ENCODE measurements at regions not wholly inside any gene's neighbourhood (a gene's known extent, or its start where the extent isn't known, plus 50 kb on each side); places are given as distances from the start of the nearest gene placed in this dataset.
"Not testable (repeated sequence)": the region's sequence is repeated elsewhere in the genome, so short reads cannot be mapped to it uniquely, and the experiment has no call there.

DNA sequence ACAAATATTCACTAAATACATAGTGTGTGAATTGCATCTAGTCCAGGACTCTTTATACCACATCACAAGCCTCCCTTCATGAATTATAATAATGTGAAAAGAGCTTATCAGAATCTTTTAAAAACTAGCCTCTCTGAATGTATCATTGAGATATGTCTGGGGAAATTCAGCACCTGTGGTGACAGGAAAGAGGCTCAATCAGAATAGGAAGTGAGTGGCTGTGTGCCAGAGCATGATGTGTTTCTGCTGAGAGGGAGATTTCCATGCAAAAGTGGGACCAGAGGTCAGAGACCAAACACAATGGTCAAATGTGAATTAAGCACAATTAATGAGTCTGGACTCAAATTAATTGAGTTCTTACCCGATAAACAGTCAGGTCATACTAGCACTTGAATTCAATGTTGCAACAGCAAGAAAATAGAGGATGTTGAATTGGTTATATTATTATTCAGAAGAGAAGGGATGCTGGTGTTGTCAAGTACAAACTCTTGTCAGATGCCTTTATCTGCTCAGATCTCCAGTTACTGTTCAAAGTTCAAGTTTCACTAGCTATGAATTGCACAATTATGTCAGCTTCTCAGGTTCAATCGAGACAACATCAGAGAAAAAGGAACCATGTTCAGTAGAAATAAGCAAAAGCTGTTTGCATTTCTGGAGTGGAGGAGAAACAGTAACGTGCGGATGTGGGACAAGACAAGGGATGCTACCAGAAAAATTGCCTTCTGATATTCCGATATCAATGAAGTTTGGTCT, 226.2 kb downstream of the ZNF326 start:
- Mint-ChIP-seq H3K4me3 (no peak overlapping the region), H3K4me1 (ENCODE audit: low read depth) (no peaks in the 10 kb centered on the region), H3K27me3 (ENCODE audit: low read depth) (no peaks in the 10 kb centered on the region), H3K27ac (no peak overlapping the region), H3K9me3 (ENCODE audit: insufficient read depth) (no peaks in the 10 kb centered on the region), H3K36me3 (ENCODE audit: low read depth) (no peaks in the 10 kb centered on the region)
- POLR2A ChIA-PET = no interaction called here
- DNase-seq (no peak), ATAC-seq (no peak)
- CTCF ChIA-PET = no interaction called here

GRCh38 chr1:90220496-90220895, 225.6 kb downstream of the ZNF326 start:
- DNase-seq (no peak), ATAC-seq (no peak)
- Mint-ChIP-seq H3K27me3 (ENCODE audit: low read depth) (no peaks in the 10 kb centered on the region), H3K4me1 (ENCODE audit: low read depth) (no peaks in the 10 kb centered on the region), H3K27ac (no peak overlapping the region), H3K4me3 (no peak overlapping the region), H3K36me3 (ENCODE audit: low read depth) (no peaks in the 10 kb centered on the region), H3K9me3 (ENCODE audit: insufficient read depth) (no peaks in the 10 kb centered on the region)
- POLR2A ChIA-PET = no interaction called here
- CTCF ChIA-PET = no interaction called here

DNA sequence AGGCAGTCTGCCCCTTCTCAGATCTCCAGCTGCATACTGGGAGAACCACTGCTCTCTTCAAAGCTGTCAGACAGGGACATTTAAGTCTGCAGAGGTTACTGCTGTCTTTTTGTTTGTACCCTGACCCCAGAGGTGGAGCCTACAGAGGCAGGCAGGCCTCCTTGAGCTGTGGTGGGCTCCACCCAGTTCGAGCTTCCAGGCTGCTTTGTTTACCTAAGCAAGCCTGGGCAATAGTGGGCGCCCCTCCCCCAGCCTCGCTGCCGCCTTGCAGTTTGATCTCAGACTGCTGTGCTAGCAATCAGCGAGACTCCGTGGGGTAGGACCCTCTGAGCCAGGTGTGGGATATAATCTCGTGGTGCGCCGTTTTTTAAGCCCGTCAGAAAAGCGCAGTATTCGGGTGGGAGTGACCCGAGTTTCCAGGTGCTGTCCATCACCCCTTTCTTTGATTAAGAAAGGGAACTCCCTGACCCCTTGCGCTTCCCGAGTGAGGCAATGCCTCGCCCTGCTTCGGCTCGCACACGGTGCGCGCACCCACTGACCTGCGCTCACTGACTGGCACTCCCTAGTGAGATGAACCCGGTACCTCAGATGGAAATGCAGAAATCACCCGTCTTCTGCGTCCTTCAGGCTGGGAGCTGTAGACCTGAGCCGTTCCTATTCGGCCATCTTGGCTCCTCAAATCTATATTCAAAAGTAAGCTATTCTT, 224.4 kb downstream of the ZNF326 start:
- H3K27ac Mint-ChIP-seq; ATAC-seq; H3K4me1 Mint-ChIP-seq (ENCODE audit: low read depth); H3K9me3 Mint-ChIP-seq (ENCODE audit: insufficient read depth); DNase-seq; H3K27me3 Mint-ChIP-seq (ENCODE audit: low read depth); H3K36me3 Mint-ChIP-seq (ENCODE audit: low read depth); CTCF ChIA-PET; H3K4me3 Mint-ChIP-seq; POLR2A ChIA-PET: not testable (repeated sequence)

- no peak overlapping the region for H3K4me3 Mint-ChIP-seq
- H3K27me3 Mint-ChIP-seq (ENCODE audit: low read depth) = no peaks in the 10 kb centered on the region
- ATAC-seq = no peak
- H3K9me3 Mint-ChIP-seq (ENCODE audit: insufficient read depth) = no peaks in the 10 kb centered on the region
- no peaks in the 10 kb centered on the region for H3K36me3 Mint-ChIP-seq (ENCODE audit: low read depth)
- H3K4me1 Mint-ChIP-seq (ENCODE audit: low read depth) = no peaks in the 10 kb centered on the region
- no peak overlapping the region for H3K27ac Mint-ChIP-seq
- DNase-seq = no peak
- ChIA-PET CTCF (no interaction called here), POLR2A (interaction anchor here (0.7 kb wide), 1 partner anchor 350 kb away, joined by 3 read pairs; no protein-coding TSS in a partner anchor)
Measured at GRCh38 chr1:90210633-90211491, 216.0 kb downstream of the ZNF326 start.

GRCh38 chr1:90208949-90209348, 214.0 kb downstream of the ZNF326 start:
- H3K27me3 Mint-ChIP-seq (ENCODE audit: low read depth) = no peaks in the 10 kb centered on the region
- H3K36me3 Mint-ChIP-seq (ENCODE audit: low read depth) = no peaks in the 10 kb centered on the region
- no peaks in the 10 kb centered on the region for H3K9me3 Mint-ChIP-seq (ENCODE audit: insufficient read depth)
- POLR2A ChIA-PET = no interaction called here
- ATAC-seq (no peak), DNase-seq (no peak)
- H3K4me3 Mint-ChIP-seq = no peak overlapping the region
- CTCF ChIA-PET = no interaction called here
- H3K27ac Mint-ChIP-seq = no peak overlapping the region
- no peaks in the 10 kb centered on the region for H3K4me1 Mint-ChIP-seq (ENCODE audit: low read depth)

DNA sequence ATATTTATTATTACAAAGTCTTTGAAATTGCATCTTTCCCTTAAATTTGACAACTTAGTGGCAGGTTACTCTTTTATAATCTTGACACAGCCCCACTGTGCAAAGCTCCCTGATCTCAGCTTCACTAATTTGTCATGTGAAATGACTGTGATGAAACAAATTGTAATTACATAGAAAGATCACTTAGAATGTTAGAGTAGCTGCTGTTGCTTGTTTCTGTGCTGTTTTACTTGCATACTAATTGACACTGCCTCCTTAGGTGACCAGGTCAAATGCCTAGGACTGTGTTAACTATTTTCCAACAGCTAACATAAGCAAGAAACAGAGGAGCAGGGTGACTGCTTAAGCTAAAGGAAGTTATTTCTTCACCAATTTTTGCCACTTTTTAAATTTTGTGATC, 211.3 kb downstream of the ZNF326 start:
- DNase-seq (no peak), ATAC-seq (no peak)
- no peaks in the 10 kb centered on the region for H3K4me1 Mint-ChIP-seq (ENCODE audit: low read depth)
- no peak overlapping the region for H3K4me3 Mint-ChIP-seq
- ChIA-PET POLR2A (no interaction called here), CTCF (no interaction called here)
- H3K9me3 Mint-ChIP-seq (ENCODE audit: insufficient read depth) = no peaks in the 10 kb centered on the region
- no peaks in the 10 kb centered on the region for H3K27me3 Mint-ChIP-seq (ENCODE audit: low read depth)
- no peak overlapping the region for H3K27ac Mint-ChIP-seq
- no peaks in the 10 kb centered on the region for H3K36me3 Mint-ChIP-seq (ENCODE audit: low read depth)

- Mint-ChIP-seq H3K4me1 (ENCODE audit: low read depth) (no peaks in the 10 kb centered on the region), H3K27ac (no peak overlapping the region), H3K27me3 (ENCODE audit: low read depth) (peaks cover 1% of the 10 kb centered on the region), H3K36me3 (ENCODE audit: low read depth) (no peaks in the 10 kb centered on the region), H3K9me3 (ENCODE audit: insufficient read depth) (no peaks in the 10 kb centered on the region), H3K4me3 (no peak overlapping the region)
- DNase-seq (no peak), ATAC-seq (no peak)
- ChIA-PET POLR2A (no interaction called here), CTCF (no interaction called here)
Measured at GRCh38 chr1:90204780-90205179, 209.9 kb downstream of the ZNF326 start.

GRCh38 chr1:90204023-90204590, 209.2 kb downstream of the ZNF326 start:
- Mint-ChIP-seq H3K27me3 (ENCODE audit: low read depth) (peaks cover 1% of the 10 kb centered on the region), H3K9me3 (ENCODE audit: insufficient read depth) (no peaks in the 10 kb centered on the region), H3K4me1 (ENCODE audit: low read depth) (no peaks in the 10 kb centered on the region), H3K4me3 (no peak overlapping the region), H3K27ac (no peak overlapping the region), H3K36me3 (ENCODE audit: low read depth) (no peaks in the 10 kb centered on the region)
- no peak for ATAC-seq
- POLR2A ChIA-PET = no interaction called here
- DNase-seq = no peak
- CTCF ChIA-PET = no interaction called here

GRCh38 chr1:90201467-90202358, 206.8 kb downstream of the ZNF326 start:
- Mint-ChIP-seq H3K27me3 (ENCODE audit: low read depth) (peaks cover 1% of the 10 kb centered on the region), H3K4me3 (no peak overlapping the region), H3K27ac (no peak overlapping the region), H3K9me3 (ENCODE audit: insufficient read depth) (no peaks in the 10 kb centered on the region), H3K4me1 (ENCODE audit: low read depth) (no peaks in the 10 kb centered on the region), H3K36me3 (ENCODE audit: low read depth) (no peaks in the 10 kb centered on the region)
- DNase-seq = no peak
- ChIA-PET POLR2A (no interaction called here), CTCF (no interaction called here)
- ATAC-seq = no peak

GRCh38 chr1:90200646-90201205, 205.8 kb downstream of the ZNF326 start:
- no peak for DNase-seq
- ChIA-PET CTCF (no interaction called here), POLR2A (no interaction called here)
- Mint-ChIP-seq H3K9me3 (ENCODE audit: insufficient read depth) (no peaks in the 10 kb centered on the region), H3K27ac (no peak overlapping the region), H3K4me1 (ENCODE audit: low read depth) (no peaks in the 10 kb centered on the region), H3K36me3 (ENCODE audit: low read depth) (no peaks in the 10 kb centered on the region), H3K27me3 (ENCODE audit: low read depth) (peaks cover 1% of the 10 kb centered on the region), H3K4me3 (no peak overlapping the region)
- no peak for ATAC-seq

DNA sequence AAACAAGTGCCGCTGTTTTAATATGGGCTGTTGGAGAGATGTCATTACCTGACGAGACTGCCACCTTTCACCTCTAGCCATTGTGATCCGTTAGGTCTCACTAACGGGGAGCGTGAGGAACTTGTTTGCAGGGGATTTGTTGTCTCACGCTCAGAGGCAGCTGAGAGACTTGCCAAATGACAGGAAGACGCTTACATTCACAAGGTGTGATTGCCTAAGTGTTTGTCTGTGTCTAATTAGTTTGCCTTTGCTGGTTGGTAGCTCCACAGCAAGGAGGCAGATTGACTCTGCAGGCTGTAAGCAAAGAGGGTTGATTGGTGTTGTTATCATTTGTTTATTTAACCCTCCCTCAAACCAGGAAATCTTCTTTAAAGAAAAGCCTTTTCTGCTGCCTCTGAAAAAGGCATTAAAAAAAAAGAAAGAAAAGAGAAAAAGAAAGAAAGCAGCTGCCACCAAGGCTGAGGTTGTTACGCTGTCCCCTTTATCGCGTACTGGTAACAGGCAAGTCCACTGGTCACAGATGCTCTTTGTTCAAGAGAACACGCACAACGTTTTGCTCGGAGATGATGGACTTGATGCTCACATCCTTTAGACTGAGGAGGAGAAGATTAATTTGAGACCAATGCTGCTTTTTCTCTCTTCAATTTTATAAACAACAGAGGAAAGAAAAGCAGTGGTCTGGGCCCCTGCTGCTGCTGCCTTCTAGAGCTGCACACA, 203.9 kb downstream of the ZNF326 start:
- DNase-seq (no peak), ATAC-seq (no peak)
- POLR2A ChIA-PET = no interaction called here
- H3K27ac Mint-ChIP-seq = no peak overlapping the region
- no peaks in the 10 kb centered on the region for H3K4me1 Mint-ChIP-seq (ENCODE audit: low read depth)
- no peaks in the 10 kb centered on the region for H3K9me3 Mint-ChIP-seq (ENCODE audit: insufficient read depth)
- no peak overlapping the region for H3K4me3 Mint-ChIP-seq
- H3K27me3 Mint-ChIP-seq (ENCODE audit: low read depth) = peaks cover 1% of the 10 kb centered on the region
- H3K36me3 Mint-ChIP-seq (ENCODE audit: low read depth) = no peaks in the 10 kb centered on the region
- CTCF ChIA-PET = no interaction called here
